Activated CD4-positive, alpha-beta T cell treated with anti-CD3 and anti-CD28 coated beads, Interleukin-2, amount 10 ng/mL, durations not matched to agents 24 days and 14 days (primary cell): ENCODE measurements at regions not wholly inside any gene's neighbourhood (a gene's known extent, or its start where the extent isn't known, plus 50 kb on each side); places are given as distances from the start of the nearest gene placed in this dataset.

Experiments
- DNase-seq: peaks from one replicate; pipeline ENCODE4 v3.0.0; 2022
- H3K27ac Mint-ChIP-seq: one replicate; pipeline ENCODE4 v1.8.0; 2022; ENCODE audit warnings: mild to moderate bottlenecking, mixed read lengths
- H3K27me3 Mint-ChIP-seq: one replicate; pipeline ENCODE4 v1.8.0; 2022; ENCODE audit warnings: mixed read lengths
- H3K36me3 Mint-ChIP-seq: one replicate; pipeline ENCODE4 v1.8.0; 2022; ENCODE audit warnings: low read depth, mild to moderate bottlenecking, mixed read lengths
- H3K4me1 Mint-ChIP-seq: one replicate; pipeline ENCODE4 v1.8.0; 2021; ENCODE audit warnings: mixed read lengths
- H3K4me3 Mint-ChIP-seq: one replicate; pipeline ENCODE4 v1.8.0; 2022; ENCODE audit warnings: mild to moderate bottlenecking, moderate library complexity, mixed read lengths
- H3K9me3 Mint-ChIP-seq: one replicate; pipeline ENCODE4 v1.8.0; 2021; ENCODE audit warnings: mixed read lengths
- intact Hi-C: fragments of 100-400 bp; cut with micrococcal nuclease; formaldehyde crosslinking; loops from one replicate; pipeline ENCODE4 v1.15.1; 2023

GRCh38 chr18:24763765-24764513 is 303.5 kb downstream of the HRH4 start:
- H3K4me1 Mint-ChIP-seq, result no peaks in the 10 kb centered on the region
- no peaks in the 10 kb centered on the region for H3K27me3 Mint-ChIP-seq
- H3K9me3 Mint-ChIP-seq, result no peaks in the 10 kb centered on the region
- intact Hi-C loops, result no loop called here
- no peak overlapping the region for H3K4me3 Mint-ChIP-seq
- H3K27ac Mint-ChIP-seq, result no peak overlapping the region
- no peak for DNase-seq
- no peaks in the 10 kb centered on the region for H3K36me3 Mint-ChIP-seq

- no peaks in the 10 kb centered on the region for H3K4me1 Mint-ChIP-seq
- H3K4me3 Mint-ChIP-seq, result no peak overlapping the region
- DNase-seq, result no peak
- no peaks in the 10 kb centered on the region for H3K36me3 Mint-ChIP-seq
- H3K27me3 Mint-ChIP-seq, result no peaks in the 10 kb centered on the region
- no peak overlapping the region for H3K27ac Mint-ChIP-seq
- intact Hi-C loops, result no loop called here
- H3K9me3 Mint-ChIP-seq, result no peaks in the 10 kb centered on the region
Observed at GRCh38 chr18:24764766-24765165, 304.3 kb downstream of the HRH4 start.

GRCh38 chr18:24766376-24766775 is 305.9 kb downstream of the HRH4 start:
- H3K4me3 Mint-ChIP-seq, result no peak overlapping the region
- no peak overlapping the region for H3K27ac Mint-ChIP-seq
- H3K36me3 Mint-ChIP-seq, result no peaks in the 10 kb centered on the region
- H3K4me1 Mint-ChIP-seq, result no peaks in the 10 kb centered on the region
- intact Hi-C loops, result no loop called here
- no peaks in the 10 kb centered on the region for H3K9me3 Mint-ChIP-seq
- DNase-seq, result no peak
- no peaks in the 10 kb centered on the region for H3K27me3 Mint-ChIP-seq

GRCh38 chr18:24770311-24771024 is 310.0 kb downstream of the HRH4 start:
- no peaks in the 10 kb centered on the region for H3K9me3 Mint-ChIP-seq
- DNase-seq, result no peak
- no peak overlapping the region for H3K27ac Mint-ChIP-seq
- H3K4me3 Mint-ChIP-seq, result no peak overlapping the region
- H3K36me3 Mint-ChIP-seq, result no peaks in the 10 kb centered on the region
- H3K27me3 Mint-ChIP-seq, result no peaks in the 10 kb centered on the region
- intact Hi-C loops, result no loop called here
- no peaks in the 10 kb centered on the region for H3K4me1 Mint-ChIP-seq

- Mint-ChIP-seq H3K36me3 (no peaks in the 10 kb centered on the region), H3K4me1 (no peaks in the 10 kb centered on the region), H3K4me3 (no peak overlapping the region), H3K27ac (no peak overlapping the region), H3K9me3 (no peaks in the 10 kb centered on the region), H3K27me3 (no peaks in the 10 kb centered on the region)
- intact Hi-C loops, result no loop called here
- DNase-seq, result no peak
Observed at GRCh38 chr18:24771300-24771699, 310.9 kb downstream of the HRH4 start.

GRCh38 chr18:24773101-24773500 is 312.7 kb downstream of the HRH4 start:
- Mint-ChIP-seq H3K36me3 (no peaks in the 10 kb centered on the region), H3K27ac (no peak overlapping the region), H3K9me3 (no peaks in the 10 kb centered on the region), H3K27me3 (no peaks in the 10 kb centered on the region), H3K4me1 (no peaks in the 10 kb centered on the region), H3K4me3 (no peak overlapping the region)
- intact Hi-C loops, result no loop called here
- DNase-seq, result no peak

GRCh38 chr18:24776019-24776418 is 315.6 kb downstream of the HRH4 start:
- Mint-ChIP-seq H3K27ac (no peak overlapping the region), H3K9me3 (no peaks in the 10 kb centered on the region)
- DNase-seq, result no peak

GRCh38 chr18:24778810-24779418 is 318.5 kb downstream of the HRH4 start:
- H3K36me3 Mint-ChIP-seq, result no peaks in the 10 kb centered on the region
- H3K4me3 Mint-ChIP-seq, result no peak overlapping the region
- H3K9me3 Mint-ChIP-seq, result no peaks in the 10 kb centered on the region
- H3K4me1 Mint-ChIP-seq, result no peaks in the 10 kb centered on the region
- DNase-seq, result no peak
- no peaks in the 10 kb centered on the region for H3K27me3 Mint-ChIP-seq
- intact Hi-C loops, result no loop called here
- no peak overlapping the region for H3K27ac Mint-ChIP-seq

More at GRCh38 chr18:24776019-24776418, 315.6 kb downstream of the HRH4 start:
- Mint-ChIP-seq H3K4me1 (no peaks in the 10 kb centered on the region), H3K27me3 (no peaks in the 10 kb centered on the region), H3K36me3 (no peaks in the 10 kb centered on the region), H3K4me3 (no peak overlapping the region)
- intact Hi-C loops, result no loop called here

- no peak for DNase-seq
- no peaks in the 10 kb centered on the region for H3K36me3 Mint-ChIP-seq
- H3K4me3 Mint-ChIP-seq, result no peak overlapping the region
- no peaks in the 10 kb centered on the region for H3K4me1 Mint-ChIP-seq
- H3K27ac Mint-ChIP-seq, result no peak overlapping the region
- intact Hi-C loops, result no loop called here
- no peaks in the 10 kb centered on the region for H3K9me3 Mint-ChIP-seq
- H3K27me3 Mint-ChIP-seq, result no peaks in the 10 kb centered on the region
Observed at GRCh38 chr18:24782566-24782965, 322.1 kb downstream of the HRH4 start.

- H3K4me1 Mint-ChIP-seq, result no peaks in the 10 kb centered on the region
- H3K9me3 Mint-ChIP-seq, result no peaks in the 10 kb centered on the region
- intact Hi-C loops, result no loop called here
- H3K27ac Mint-ChIP-seq, result no peak overlapping the region
- DNase-seq, result no peak
- no peaks in the 10 kb centered on the region for H3K27me3 Mint-ChIP-seq
- no peaks in the 10 kb centered on the region for H3K36me3 Mint-ChIP-seq
- no peak overlapping the region for H3K4me3 Mint-ChIP-seq
Observed at GRCh38 chr18:24785019-24785418, 324.6 kb downstream of the HRH4 start.

GRCh38 chr18:24786027-24786426 is 325.6 kb downstream of the HRH4 start:
- no peak for DNase-seq
- H3K9me3 Mint-ChIP-seq, result no peaks in the 10 kb centered on the region
- H3K27ac Mint-ChIP-seq, result no peak overlapping the region
- no peaks in the 10 kb centered on the region for H3K36me3 Mint-ChIP-seq
- no peaks in the 10 kb centered on the region for H3K4me1 Mint-ChIP-seq
- no peaks in the 10 kb centered on the region for H3K27me3 Mint-ChIP-seq
- H3K4me3 Mint-ChIP-seq, result no peak overlapping the region
- intact Hi-C loops, result no loop called here

- Mint-ChIP-seq H3K27me3 (peaks cover 3% of the 10 kb centered on the region), H3K27ac (no peak overlapping the region), H3K36me3 (no peaks in the 10 kb centered on the region), H3K4me3 (no peak overlapping the region), H3K9me3 (no peaks in the 10 kb centered on the region), H3K4me1 (no peaks in the 10 kb centered on the region)
- DNase-seq, result no peak
- intact Hi-C loops, result no loop called here
Observed at GRCh38 chr18:24790347-24790746, 329.9 kb downstream of the HRH4 start.

- Mint-ChIP-seq H3K4me1 (no peaks in the 10 kb centered on the region), H3K9me3 (no peaks in the 10 kb centered on the region), H3K36me3 (no peaks in the 10 kb centered on the region), H3K27me3 (peaks cover 3% of the 10 kb centered on the region), H3K27ac (no peak overlapping the region), H3K4me3 (no peak overlapping the region)
- DNase-seq, result no peak
- intact Hi-C loops, result no loop called here
Observed at GRCh38 chr18:24791751-24792545, 331.5 kb downstream of the HRH4 start.

- DNase-seq, result no peak
- intact Hi-C loops, result no loop called here
- H3K4me1 Mint-ChIP-seq, result no peaks in the 10 kb centered on the region
- H3K4me3 Mint-ChIP-seq, result no peak overlapping the region
- peaks cover 3% of the 10 kb centered on the region for H3K27me3 Mint-ChIP-seq
- no peak overlapping the region for H3K27ac Mint-ChIP-seq
- H3K36me3 Mint-ChIP-seq, result no peaks in the 10 kb centered on the region
- no peaks in the 10 kb centered on the region for H3K9me3 Mint-ChIP-seq
Observed at GRCh38 chr18:24793742-24794141, 333.3 kb downstream of the HRH4 start.
